CD4-positive, alpha-beta memory T cell (primary cell): ENCODE measurements at regions not wholly inside any gene's neighbourhood (a gene's known extent, or its start where the extent isn't known, plus 50 kb on each side); places are given as distances from the start of the nearest gene placed in this dataset.

Experiments used
- CTCF ChIA-PET: fragments of 350-600 bp; sonication (Branson Sonifier 250); formaldehyde crosslinking; loops from one replicate; lab custom pipeline; 2021; ENCODE audit warnings: inconsistent platforms; ENCODE audit not compliant: partially characterized antibody; lab: Charles Lee
- POLR2A ChIA-PET: fragments of 350-600 bp; sonication (Branson Sonifier 250); formaldehyde crosslinking; loops from one replicate; lab custom pipeline; 2021; ENCODE audit not compliant: partially characterized antibody; lab: Charles Lee
- DNase-seq, 5 donors: peaks; one replicate each; pipeline versions ENCODE4 v3.0.0 to v3.0.0-alpha.2; 2020 to 2022; ENCODE audit warnings: mixed read lengths in 1 of 5
- H3K27ac ChIP-seq: one replicate; pipeline ENCODE4 v1.7.0; 2013; ENCODE audit warnings: low read depth, low read length
- H3K27me3 ChIP-seq: 2 replicates; pipeline ENCODE4 v1.7.0; 2013; ENCODE audit warnings: mild to moderate bottlenecking, low read length, moderate library complexity; ENCODE audit not compliant: insufficient read depth
- H3K36me3 ChIP-seq: 2 replicates; pipeline ENCODE4 v1.7.0; 2013; ENCODE audit warnings: mild to moderate bottlenecking, low read length, moderate library complexity; ENCODE audit not compliant: insufficient read depth
- H3K4me1 ChIP-seq: 2 replicates; pipeline ENCODE4 v1.7.0; 2013; ENCODE audit warnings: mild to moderate bottlenecking, low read length, moderate library complexity; ENCODE audit not compliant: insufficient read depth
- H3K4me3 ChIP-seq, 2 donors: one replicate each; pipeline ENCODE4 v1.7.0; 2013; ENCODE audit warnings: low read length in 2 of 2, mild to moderate bottlenecking in 1 of 2
- H3K9me3 ChIP-seq, 2 donors: one replicate each; pipeline ENCODE4 v1.7.0; 2013; ENCODE audit warnings: low read length in 2 of 2, control low read depth in 1 of 2; ENCODE audit not compliant: control insufficient read depth in 1 of 2
- H3K27ac Mint-ChIP-seq, 7 donors: one replicate each; pipeline ENCODE4 v1.8.0; 2020 to 2021; ENCODE audit warnings: mixed read lengths in 7 of 7, mild to moderate bottlenecking in 6 of 7, inconsistent platforms in 3 of 7, moderate library complexity in 3 of 7
- H3K27me3 Mint-ChIP-seq, 2 donors: one replicate each; pipeline ENCODE4 v1.8.0; 2020 to 2021; ENCODE audit warnings: mixed read lengths in 2 of 2
- H3K36me3 Mint-ChIP-seq, 2 donors: one replicate each; pipeline ENCODE4 v1.8.0; 2020 to 2021; ENCODE audit warnings: mixed read lengths in 2 of 2, inconsistent platforms in 1 of 2, mild to moderate bottlenecking in 1 of 2
- H3K4me1 Mint-ChIP-seq, 4 donors: one replicate each; pipeline ENCODE4 v1.8.0; 2020 to 2021; ENCODE audit warnings: mixed read lengths in 4 of 4, mild to moderate bottlenecking in 1 of 4
- H3K4me3 Mint-ChIP-seq, 8 donors: one replicate each; pipeline ENCODE4 v1.8.0; 2020 to 2021; ENCODE audit warnings: mixed read lengths in 8 of 8, mild to moderate bottlenecking in 7 of 8, moderate library complexity in 6 of 8, inconsistent platforms in 3 of 8
- H3K9me3 Mint-ChIP-seq, 8 donors: one replicate each; pipeline ENCODE4 v1.8.0; 2020 to 2021; ENCODE audit warnings: mixed read lengths in 8 of 8, mild to moderate bottlenecking in 5 of 8, inconsistent platforms in 3 of 8, moderate library complexity in 1 of 8
- intact Hi-C: fragments of 100-400 bp; cut with micrococcal nuclease; formaldehyde crosslinking; loops from one replicate; pipeline ENCODE4 v1.15.1; 2023

DNA sequence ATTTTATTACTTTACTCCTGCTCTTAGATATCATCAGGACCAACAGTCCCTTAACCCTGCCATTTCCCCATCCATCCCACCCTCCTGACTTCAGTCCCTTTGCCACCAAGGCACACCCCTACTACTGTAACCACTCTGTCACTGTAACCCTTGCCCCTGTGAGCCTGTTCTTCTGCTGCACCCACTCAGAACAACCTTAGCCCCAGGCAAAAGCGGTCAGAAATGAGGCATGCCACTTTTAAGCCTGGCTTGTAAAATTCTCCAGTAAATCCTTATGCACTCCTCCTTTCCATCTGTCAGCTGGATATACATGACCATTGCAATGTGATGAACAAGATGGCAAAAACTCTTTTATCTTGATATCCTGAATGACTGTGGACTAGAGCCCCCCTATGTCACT lies 555.0 kb upstream of the PLXNA2 start:
- DNase-seq = no peak
- Histone ChIP-seq H3K36me3 (no peaks in the 10 kb centered on the region), H3K4me1 (no peaks in the 10 kb centered on the region), H3K27ac (no peak overlapping the region), H3K27me3 (no peaks in the 10 kb centered on the region), H3K9me3 (no peaks in the 10 kb centered on the region), H3K4me3 (no peak overlapping the region)
- H3K27ac Mint-ChIP-seq = no peak overlapping the region
- H3K4me1 Mint-ChIP-seq = no peaks in the 10 kb centered on the region
- H3K27me3 Mint-ChIP-seq = peaks cover 3 to 5% of the 10 kb centered on the region in 2 donors
- H3K9me3 Mint-ChIP-seq = no peaks in the 10 kb centered on the region
- no peak overlapping the region for H3K4me3 Mint-ChIP-seq
- no peaks in the 10 kb centered on the region for H3K36me3 Mint-ChIP-seq
- CTCF ChIA-PET = no interaction called here
- POLR2A ChIA-PET = no interaction called here
- intact Hi-C loops = no loop called here

DNA sequence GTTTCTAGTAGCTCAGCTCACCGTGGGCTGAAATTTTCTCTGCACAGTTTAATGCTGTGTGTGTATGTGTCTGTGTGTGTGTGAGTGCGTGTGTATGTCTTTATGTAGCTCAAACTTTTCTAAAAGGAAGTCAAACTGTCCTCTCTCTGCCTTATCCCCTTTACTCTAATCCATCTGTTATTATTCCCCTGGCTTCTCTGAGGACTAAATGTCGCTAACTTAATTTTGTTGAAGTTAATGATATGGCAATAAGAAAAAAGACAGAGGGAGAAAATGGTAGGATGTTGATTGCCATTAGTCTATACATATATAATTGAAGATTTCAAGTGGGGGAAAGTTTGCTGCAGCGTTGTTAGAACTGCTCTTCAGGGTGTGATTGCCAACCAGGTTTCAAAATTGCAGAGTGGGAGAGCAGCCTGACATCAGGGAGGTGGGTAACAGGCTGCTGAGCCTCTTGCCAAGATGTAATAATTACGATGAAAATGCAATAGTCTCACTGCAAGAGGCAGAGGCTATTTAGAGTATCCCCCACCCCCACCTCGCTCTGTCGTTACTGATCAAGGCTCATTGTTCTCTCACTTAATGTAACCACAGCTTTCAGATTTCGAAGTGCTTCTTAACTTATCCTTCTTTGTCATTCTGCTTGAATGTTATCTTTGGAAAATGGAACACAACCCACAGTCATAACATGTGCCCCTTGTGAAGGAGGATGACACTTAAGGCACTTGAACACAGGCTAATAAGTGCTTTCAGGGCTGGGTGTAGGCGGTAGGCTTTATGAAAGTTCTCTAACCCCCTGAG lies 559.0 kb upstream of the PLXNA2 start:
- Mint-ChIP-seq H3K27ac (no peak overlapping the region), H3K36me3 (no peaks in the 10 kb centered on the region), H3K9me3 (peaks cover 0 to 7% (median under 1%) of the 10 kb centered on the region in 8 donors), H3K4me3 (no peak overlapping the region), H3K4me1 (no peaks in the 10 kb centered on the region), H3K27me3 (peaks cover 3 to 6% of the 10 kb centered on the region in 2 donors)
- Histone ChIP-seq H3K9me3 (no peaks in the 10 kb centered on the region), H3K4me3 (no peak overlapping the region), H3K36me3 (no peaks in the 10 kb centered on the region), H3K4me1 (no peaks in the 10 kb centered on the region), H3K27ac (no peak overlapping the region), H3K27me3 (no peaks in the 10 kb centered on the region)
- ChIA-PET POLR2A (no interaction called here), CTCF (no interaction called here)
- DNase-seq = no peak
- intact Hi-C loops = no loop called here

DNA sequence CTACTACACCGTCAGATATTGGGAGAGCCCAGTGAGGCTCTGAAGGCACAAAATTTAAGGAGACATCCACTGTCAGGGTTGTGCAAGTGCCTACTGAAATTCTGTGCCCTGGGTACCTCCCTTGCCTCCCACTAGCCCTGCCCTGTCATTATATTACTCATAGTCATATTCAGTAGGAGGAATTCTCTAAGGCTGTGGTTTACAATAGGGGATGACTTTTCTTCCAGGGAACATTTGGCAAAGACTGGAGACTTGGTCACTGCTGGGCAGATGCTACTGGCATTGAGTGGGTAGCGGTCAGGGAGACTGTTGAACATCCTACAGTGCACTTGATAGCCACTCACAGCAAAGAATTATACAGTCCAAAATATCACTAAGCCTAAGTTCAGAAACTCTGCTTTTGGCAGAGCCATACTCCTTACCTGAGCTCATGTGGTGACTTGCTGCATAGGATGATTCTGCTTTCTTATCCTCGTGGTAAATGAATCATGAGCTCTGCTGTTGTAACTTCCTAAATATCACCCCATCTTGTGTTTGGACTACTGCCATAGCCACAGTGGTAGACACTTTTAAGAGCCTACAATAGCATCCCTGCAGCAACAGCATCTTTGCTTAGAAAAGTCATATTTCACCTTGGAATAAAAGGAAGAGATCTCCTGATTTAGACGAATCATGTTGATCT lies 563.4 kb upstream of the PLXNA2 start:
- H3K27me3 Mint-ChIP-seq = peaks cover 0 to 2% of the 10 kb centered on the region in 2 donors

DNA sequence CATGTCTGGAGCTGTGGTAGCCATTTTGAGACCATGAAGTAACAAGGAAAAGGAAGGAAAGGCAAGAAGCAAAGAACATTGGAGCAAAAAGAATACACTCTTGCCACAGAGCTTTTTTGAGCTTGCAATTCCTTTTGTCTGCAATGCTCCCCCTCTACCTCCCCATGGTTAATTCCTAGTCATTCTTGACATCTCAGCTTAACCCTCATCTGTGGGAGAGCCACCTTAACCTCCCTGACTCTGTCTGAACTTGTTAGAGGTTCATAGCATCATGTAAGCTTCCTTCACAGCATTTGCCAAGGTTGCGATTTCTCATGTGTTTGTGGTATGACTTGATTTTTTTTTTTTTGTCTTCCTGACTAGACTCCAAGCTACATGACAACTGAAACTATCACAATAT lies 564.1 kb upstream of the PLXNA2 start:
- intact Hi-C loops = no loop called here
- H3K27ac ChIP-seq = no peak overlapping the region
- Mint-ChIP-seq H3K4me1 (no peaks in the 10 kb centered on the region), H3K9me3 (peaks cover 0 to 8% (median under 1%) of the 10 kb centered on the region in 8 donors), H3K27ac (no peak overlapping the region), H3K36me3 (no peaks in the 10 kb centered on the region), H3K4me3 (no peak overlapping the region), H3K27me3 (peaks cover 2 to 4% of the 10 kb centered on the region in 2 donors)
- no peaks in the 10 kb centered on the region for H3K4me1 ChIP-seq
- H3K36me3 ChIP-seq = no peaks in the 10 kb centered on the region
- POLR2A ChIA-PET = no interaction called here
- H3K4me3 ChIP-seq = no peak overlapping the region
- no peaks in the 10 kb centered on the region for H3K27me3 ChIP-seq
- CTCF ChIA-PET = interaction anchor here (0.8 kb wide), 1 partner anchor 14 kb away, joined by 3 read pairs; no protein-coding TSS in a partner anchor
- DNase-seq = no peak
- no peaks in the 10 kb centered on the region for H3K9me3 ChIP-seq

More for the DNA sequence above, 563.4 kb upstream of the PLXNA2 start:
- H3K4me1 Mint-ChIP-seq = no peaks in the 10 kb centered on the region
- ChIA-PET CTCF (no interaction called here), POLR2A (no interaction called here)
- no peaks in the 10 kb centered on the region for H3K4me1 ChIP-seq
- H3K27ac Mint-ChIP-seq = no peak overlapping the region
- peaks cover 0 to 8% (median under 1%) of the 10 kb centered on the region in 8 donors for H3K9me3 Mint-ChIP-seq
- H3K4me3 ChIP-seq = no peak overlapping the region
- H3K27ac ChIP-seq = no peak overlapping the region
- H3K4me3 Mint-ChIP-seq = no peak overlapping the region
- no peaks in the 10 kb centered on the region for H3K27me3 ChIP-seq
- no peaks in the 10 kb centered on the region for H3K36me3 ChIP-seq
- no peak for DNase-seq
- no peaks in the 10 kb centered on the region for H3K9me3 ChIP-seq
- no peaks in the 10 kb centered on the region for H3K36me3 Mint-ChIP-seq
- intact Hi-C loops = no loop called here

DNA sequence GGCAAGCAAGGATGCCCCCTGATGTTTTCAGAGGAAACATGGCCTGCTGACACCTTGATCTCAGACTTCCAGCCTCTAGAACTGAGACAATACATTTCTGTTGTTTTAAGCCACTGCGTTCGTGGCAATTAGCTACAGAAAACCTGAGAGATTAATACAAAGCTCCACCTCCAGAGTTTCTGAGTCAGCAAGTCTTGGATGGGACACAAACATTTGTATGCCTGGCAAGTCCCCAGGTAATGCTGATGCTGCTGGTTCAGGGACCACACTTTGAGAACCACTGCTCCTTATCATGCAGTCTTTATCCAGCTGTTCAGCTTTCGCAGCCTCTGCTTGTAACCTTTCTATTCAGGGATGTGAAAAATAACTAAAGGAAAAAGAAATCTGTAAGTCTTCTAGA lies 565.7 kb upstream of the PLXNA2 start:
- H3K9me3 Mint-ChIP-seq = peaks cover 0 to 8% (median under 1%) of the 10 kb centered on the region in 8 donors
- H3K4me1 ChIP-seq = no peaks in the 10 kb centered on the region
- intact Hi-C loops = no loop called here
- POLR2A ChIA-PET = no interaction called here
- H3K36me3 ChIP-seq = no peaks in the 10 kb centered on the region
- no peaks in the 10 kb centered on the region for H3K9me3 ChIP-seq
- CTCF ChIA-PET = no interaction called here
- H3K27me3 Mint-ChIP-seq = peaks cover 2 to 5% of the 10 kb centered on the region in 2 donors
- H3K36me3 Mint-ChIP-seq = no peaks in the 10 kb centered on the region
- no peak for DNase-seq
- no peak overlapping the region for H3K27ac Mint-ChIP-seq
- no peaks in the 10 kb centered on the region for H3K4me1 Mint-ChIP-seq
- no peak overlapping the region for H3K4me3 Mint-ChIP-seq
- H3K27me3 ChIP-seq = no peaks in the 10 kb centered on the region
- no peak overlapping the region for H3K4me3 ChIP-seq
- H3K27ac ChIP-seq = no peak overlapping the region

DNA sequence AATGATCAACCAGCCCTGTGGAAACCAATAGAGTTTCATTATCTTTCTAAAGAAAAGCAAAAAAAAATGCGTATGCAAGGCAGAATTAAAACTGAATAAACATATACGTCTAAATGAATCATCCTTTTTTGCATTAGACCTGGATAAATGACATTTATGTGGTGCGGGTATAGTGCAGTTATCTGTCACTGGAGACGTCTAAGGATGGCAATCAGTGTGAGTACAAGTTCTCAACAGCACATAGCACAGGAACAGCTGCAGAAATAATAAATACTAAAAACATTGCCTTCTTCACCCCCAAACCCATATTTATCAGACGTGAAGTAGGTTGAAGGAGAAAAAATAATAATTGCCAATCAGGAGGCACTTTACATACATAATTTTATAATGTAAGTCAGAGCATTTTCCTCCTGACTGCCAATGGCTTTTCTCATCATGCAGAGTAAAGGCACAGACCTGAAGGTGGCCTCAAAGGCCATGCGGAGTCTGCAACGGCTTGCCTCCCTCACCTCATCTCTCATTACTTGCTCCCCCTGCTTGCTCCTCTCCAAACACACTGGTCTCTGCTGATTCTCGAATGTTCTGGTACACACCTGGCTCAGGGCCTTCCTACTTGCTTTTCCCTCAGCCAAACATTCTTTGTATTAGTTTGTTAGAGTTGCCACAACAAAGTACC lies 574.7 kb upstream of the PLXNA2 start:
- H3K36me3 Mint-ChIP-seq = no peaks in the 10 kb centered on the region
- CTCF ChIA-PET = no interaction called here
- H3K4me1 Mint-ChIP-seq = no peaks in the 10 kb centered on the region

DNA sequence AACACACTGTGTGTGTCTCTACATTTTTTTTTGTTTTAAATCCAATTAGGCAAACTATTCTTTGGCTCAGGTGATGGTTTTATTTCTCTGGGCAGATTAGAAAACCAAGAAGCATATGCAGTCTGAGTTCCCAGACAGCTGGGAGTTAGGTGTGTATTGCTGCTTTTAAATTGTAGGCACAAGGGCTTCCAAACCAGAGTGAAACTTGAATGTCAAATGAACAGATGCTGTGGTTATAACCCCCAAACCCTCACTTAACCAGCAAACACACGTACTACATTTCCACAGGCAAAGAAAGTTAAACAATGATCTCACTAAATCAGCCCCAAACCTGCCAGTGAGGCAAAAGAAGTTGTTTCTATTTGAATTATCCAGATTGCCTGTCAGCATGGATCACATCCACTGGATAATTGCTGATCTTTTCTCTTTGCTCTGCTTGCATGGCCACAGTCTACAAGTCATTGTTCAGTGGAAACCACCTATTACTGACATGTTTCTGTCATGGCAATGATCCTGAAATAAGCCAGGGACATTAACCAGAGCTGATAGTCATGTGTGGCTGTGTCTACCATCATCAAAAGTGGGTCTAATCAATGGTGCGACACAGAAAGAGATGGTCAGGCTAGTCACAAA lies 576.5 kb upstream of the PLXNA2 start:
- Mint-ChIP-seq H3K4me3 (no peak overlapping the region), H3K27ac (no peak overlapping the region), H3K36me3 (no peaks in the 10 kb centered on the region), H3K27me3 (peaks cover 0 to 1% of the 10 kb centered on the region in 2 donors), H3K4me1 (no peaks in the 10 kb centered on the region), H3K9me3 (peaks cover 0 to 5% (median under 1%) of the 10 kb centered on the region in 8 donors)
- intact Hi-C loops = no loop called here
- DNase-seq = no peak
- H3K4me1 ChIP-seq = no peaks in the 10 kb centered on the region
- no peak overlapping the region for H3K27ac ChIP-seq
- H3K36me3 ChIP-seq = no peaks in the 10 kb centered on the region
- POLR2A ChIA-PET = no interaction called here
- H3K4me3 ChIP-seq = no peak overlapping the region
- no peaks in the 10 kb centered on the region for H3K9me3 ChIP-seq
- H3K27me3 ChIP-seq = no peaks in the 10 kb centered on the region
- CTCF ChIA-PET = no interaction called here

More for the DNA sequence above, 574.7 kb upstream of the PLXNA2 start:
- Histone ChIP-seq H3K27me3 (no peaks in the 10 kb centered on the region), H3K27ac (no peak overlapping the region), H3K36me3 (no peaks in the 10 kb centered on the region), H3K4me1 (no peaks in the 10 kb centered on the region), H3K4me3 (no peak overlapping the region), H3K9me3 (no peaks in the 10 kb centered on the region)
- POLR2A ChIA-PET = no interaction called here
- H3K27ac Mint-ChIP-seq = no peak overlapping the region
- H3K27me3 Mint-ChIP-seq = peaks cover 0 to 1% of the 10 kb centered on the region in 2 donors
- peaks cover 0 to 6% (median under 1%) of the 10 kb centered on the region in 8 donors for H3K9me3 Mint-ChIP-seq
- H3K4me3 Mint-ChIP-seq = no peak overlapping the region
- intact Hi-C loops = no loop called here
- no peak for DNase-seq
